ENCODE measurements at regions not wholly inside any gene's neighbourhood (a gene's known extent, or its start where the extent isn't known, plus 50 kb on each side); places are given as distances from the start of the nearest gene placed in this dataset.

DNA sequence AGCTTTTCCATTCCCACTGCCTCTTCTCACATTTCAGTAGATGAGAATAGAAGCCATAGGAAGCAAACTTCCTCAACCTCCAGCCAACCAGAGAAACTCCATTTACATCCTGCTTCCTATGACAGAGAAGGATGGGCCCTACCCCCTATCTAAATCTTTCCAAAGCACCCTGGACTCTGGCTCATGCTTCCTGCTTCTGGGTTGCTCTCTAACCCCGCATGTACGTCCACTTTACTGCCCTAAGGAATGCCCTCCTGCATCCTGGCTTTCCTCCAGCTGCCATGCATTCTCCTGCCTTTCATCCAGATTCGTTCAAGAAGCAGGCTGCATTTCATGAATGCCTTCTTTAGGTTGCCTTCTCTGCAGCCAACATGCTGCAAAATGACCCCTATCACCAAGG, 91.9 kb downstream of the FAM217A start:
- TF ChIP-seq, protein P1, sequence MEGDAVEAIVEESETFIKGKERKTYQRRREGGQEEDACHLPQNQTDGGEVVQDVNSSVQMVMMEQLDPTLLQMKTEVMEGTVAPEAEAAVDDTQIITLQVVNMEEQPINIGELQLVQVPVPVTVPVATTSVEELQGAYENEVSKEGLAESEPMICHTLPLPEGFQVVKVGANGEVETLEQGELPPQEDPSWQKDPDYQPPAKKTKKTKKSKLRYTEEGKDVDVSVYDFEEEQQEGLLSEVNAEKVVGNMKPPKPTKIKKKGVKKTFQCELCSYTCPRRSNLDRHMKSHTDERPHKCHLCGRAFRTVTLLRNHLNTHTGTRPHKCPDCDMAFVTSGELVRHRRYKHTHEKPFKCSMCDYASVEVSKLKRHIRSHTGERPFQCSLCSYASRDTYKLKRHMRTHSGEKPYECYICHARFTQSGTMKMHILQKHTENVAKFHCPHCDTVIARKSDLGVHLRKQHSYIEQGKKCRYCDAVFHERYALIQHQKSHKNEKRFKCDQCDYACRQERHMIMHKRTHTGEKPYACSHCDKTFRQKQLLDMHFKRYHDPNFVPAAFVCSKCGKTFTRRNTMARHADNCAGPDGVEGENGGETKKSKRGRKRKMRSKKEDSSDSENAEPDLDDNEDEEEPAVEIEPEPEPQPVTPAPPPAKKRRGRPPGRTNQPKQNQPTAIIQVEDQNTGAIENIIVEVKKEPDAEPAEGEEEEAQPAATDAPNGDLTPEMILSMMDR (IDR thresholded peaks at IDR 0.05), result no peak
- TF ChIP-seq, protein P2, sequence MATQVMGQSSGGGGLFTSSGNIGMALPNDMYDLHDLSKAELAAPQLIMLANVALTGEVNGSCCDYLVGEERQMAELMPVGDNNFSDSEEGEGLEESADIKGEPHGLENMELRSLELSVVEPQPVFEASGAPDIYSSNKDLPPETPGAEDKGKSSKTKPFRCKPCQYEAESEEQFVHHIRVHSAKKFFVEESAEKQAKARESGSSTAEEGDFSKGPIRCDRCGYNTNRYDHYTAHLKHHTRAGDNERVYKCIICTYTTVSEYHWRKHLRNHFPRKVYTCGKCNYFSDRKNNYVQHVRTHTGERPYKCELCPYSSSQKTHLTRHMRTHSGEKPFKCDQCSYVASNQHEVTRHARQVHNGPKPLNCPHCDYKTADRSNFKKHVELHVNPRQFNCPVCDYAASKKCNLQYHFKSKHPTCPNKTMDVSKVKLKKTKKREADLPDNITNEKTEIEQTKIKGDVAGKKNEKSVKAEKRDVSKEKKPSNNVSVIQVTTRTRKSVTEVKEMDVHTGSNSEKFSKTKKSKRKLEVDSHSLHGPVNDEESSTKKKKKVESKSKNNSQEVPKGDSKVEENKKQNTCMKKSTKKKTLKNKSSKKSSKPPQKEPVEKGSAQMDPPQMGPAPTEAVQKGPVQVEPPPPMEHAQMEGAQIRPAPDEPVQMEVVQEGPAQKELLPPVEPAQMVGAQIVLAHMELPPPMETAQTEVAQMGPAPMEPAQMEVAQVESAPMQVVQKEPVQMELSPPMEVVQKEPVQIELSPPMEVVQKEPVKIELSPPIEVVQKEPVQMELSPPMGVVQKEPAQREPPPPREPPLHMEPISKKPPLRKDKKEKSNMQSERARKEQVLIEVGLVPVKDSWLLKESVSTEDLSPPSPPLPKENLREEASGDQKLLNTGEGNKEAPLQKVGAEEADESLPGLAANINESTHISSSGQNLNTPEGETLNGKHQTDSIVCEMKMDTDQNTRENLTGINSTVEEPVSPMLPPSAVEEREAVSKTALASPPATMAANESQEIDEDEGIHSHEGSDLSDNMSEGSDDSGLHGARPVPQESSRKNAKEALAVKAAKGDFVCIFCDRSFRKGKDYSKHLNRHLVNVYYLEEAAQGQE (IDR thresholded peaks at IDR 0.05; ENCODE audit: insufficient read depth in 1 of 2, low read depth in 2 of 2, low read length in 1 of 2), result no peak
- no peak for TF ChIP-seq POLR2AphosphoS5 (IDR thresholded peaks at IDR 0.05; ENCODE audit: low read depth, low read length)

Measured in Panc1 (cell line).